NCI-H460 (cell line): ENCODE measurements at regions not wholly inside any gene's neighbourhood (a gene's known extent, or its start where the extent isn't known, plus 50 kb on each side); places are given as distances from the start of the nearest gene placed in this dataset.

Experiments
- DNase-seq: peaks from one replicate; pipeline ENCODE4 v3.0.0-alpha.2; 2016; ENCODE audit warnings: low read depth; ENCODE audit errors: extremely low read depth

DNA sequence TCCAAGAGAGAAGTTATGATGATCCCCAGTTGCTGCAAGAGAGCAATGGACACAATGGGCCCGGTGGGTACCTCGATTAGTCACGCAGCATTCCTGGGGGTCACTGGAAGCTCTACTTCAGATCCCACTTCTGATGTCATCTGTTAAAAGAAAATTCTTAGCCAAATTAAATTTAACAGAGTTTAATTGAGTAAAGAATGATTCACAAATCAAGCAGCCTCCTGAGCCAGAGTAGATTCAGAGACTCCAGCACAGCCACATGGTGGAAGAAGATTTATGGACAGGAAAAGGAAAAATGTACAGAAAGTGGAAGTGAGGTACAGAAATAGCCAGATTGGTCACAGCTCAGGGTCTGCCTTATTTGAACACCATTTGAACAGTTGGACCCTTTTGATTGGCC lies 107.5 kb downstream of the SPTSSA start:
- no peak for DNase-seq

DNA sequence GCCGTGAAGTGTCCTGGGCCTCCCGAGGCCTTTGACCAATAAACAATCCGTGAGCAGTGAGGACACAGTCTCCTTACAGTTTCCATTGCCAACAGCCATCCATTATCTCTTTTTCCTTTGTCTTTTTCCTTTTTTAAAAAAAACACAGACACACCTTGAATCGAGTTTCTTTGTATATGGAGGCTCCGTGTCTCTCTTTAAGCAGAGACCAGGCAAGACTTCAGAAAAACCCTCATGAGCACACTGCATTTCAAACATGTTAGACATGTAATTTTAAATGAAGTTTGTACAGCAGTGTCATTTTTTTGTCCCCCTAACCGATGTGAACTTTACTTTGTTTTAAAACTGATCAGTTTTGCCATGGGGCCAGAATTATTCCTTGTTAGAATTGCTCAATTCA lies 111.1 kb downstream of the SPTSSA start:
- no peak for DNase-seq

DNA sequence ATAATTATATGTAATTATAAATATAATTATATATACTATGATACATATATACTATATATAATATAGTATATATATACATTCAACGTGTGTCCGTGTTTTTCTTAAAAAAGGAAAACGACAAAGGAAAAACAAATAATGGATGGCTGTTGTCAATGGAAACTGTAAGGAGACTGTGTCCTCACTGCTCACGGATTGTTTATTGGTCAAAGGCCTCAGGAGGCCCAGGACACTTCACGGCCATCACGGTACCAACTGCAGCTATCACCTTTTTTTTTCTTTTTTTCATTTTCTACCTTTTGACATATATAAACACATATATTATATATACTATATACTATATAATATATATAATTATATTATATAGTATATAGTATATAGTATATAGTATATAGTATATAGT lies 113.4 kb downstream of the SPTSSA start:
- DNase-seq: no peak

DNA sequence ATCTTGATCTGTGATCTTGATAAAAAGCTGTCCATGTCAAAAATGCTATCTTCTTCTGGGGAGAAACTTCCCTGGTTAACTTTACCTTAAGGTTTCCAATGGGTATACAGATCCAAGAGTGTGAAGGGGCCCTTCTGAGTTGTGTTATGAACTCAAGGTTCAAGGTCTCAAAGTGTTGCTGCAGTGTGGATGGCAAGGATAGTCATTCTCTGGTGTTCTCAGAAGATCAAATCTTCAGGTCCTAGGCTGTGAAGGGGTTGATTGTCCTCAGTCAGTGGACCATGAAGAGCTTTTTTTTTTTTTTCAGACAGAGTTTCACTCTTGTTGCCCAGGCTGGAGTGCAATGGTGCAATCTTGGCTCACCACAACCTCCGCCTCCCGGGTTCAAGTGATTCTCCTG lies 114.4 kb downstream of the SPTSSA start:
- DNase-seq: no peak

DNA sequence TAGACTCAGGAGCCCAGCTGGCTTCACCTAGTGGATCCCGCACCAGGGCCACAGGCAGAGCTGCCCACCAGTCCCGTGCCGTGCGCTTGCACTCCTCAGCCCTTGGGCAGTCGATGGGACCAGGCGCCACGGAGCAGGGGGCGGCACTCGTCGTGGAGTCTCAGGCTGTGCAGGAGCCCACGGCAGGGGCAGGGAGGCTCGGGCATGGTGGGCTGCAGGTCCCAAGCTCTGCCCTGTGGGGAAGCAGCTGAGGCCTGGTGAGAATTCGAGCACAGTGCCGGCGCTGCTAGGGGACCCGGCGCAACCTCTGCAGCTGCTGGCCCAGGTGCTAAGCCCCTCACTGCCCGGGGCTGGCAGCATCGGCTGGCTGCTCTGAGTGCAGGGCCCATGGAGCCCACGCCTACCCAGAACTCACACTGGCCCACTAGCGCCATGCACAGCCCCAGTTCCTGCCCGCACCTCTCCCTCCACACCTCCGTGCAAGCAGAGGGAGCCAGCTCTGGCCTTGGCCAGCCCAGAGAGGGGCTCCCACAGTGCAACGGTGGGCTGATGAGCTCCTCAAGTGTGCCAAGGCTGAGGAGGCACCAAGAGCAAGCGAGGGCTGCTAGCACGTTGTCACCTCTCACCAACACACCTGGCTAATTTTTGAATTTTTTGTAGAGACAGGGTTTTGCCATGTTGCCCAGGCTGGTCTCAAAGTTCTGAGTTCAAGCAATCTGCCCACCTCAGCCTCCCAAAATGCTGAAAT lies 116.1 kb downstream of the SPTSSA start:
- no peak for DNase-seq

DNA sequence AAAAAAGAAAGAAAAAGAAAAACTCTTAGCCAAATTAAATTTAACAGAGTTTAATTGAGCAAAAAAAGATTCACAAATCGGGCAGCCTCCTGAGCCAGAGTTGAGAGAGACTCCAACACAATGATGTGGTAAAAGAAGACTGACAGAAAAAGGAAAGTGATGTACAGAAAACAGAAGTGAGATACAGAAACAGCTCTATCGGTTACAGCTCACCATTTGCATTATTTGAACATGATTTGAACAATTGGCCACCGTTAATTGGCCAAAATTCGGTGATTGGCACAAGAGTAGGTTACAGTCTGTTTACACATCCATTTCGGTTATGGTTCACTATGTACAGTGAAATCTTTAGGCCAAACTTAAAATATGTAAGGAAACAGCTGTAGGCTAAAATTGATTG lies 117.7 kb downstream of the SPTSSA start:
- no peak for DNase-seq

DNA sequence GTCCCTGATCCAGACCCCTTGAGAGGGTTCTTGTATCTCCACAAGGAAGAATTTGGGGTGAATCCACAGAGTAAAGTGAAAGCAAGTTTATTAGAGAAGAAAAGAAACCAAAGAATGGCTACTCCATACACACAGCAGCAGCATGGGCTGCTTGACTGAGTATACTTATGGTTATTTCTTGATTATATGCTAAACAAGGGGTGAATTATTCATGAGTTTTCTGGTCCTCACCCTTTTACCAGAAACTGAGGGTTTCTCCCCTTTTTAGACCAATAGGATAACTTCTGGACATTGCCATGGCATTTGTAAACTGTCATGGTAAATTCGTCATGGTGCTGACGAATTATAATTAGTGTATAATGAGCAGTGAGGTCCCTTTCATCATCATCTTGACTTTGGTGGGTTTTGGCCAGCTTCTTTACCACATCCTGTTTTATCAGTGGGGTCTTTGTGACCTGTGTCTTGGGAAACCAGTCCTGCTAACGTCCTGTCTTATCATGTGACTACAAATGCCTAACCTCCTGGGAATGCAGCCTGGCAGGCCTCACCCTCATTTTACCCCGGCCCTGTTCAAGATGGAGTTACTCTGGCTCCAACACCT lies 121.9 kb downstream of the SPTSSA start:
- DNase-seq: no peak

DNA sequence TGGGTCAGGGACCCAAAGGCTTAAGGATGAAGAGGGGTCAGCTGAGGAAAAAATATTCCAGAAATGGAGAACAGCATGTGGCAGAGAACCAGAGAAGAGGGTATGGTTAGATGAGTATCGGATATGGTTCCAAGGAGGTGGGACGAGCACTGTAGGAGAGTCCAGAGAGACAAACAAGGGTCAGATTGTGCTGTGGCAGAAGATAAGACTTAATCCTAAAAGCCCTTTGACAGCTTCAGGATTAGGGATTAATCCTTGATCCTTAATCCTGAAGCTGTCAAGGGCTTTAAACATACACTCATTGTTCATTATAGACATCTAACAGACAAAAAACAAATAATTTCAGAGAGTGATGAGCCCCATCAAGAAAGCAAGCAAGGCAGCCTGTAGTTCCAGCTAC lies 124.0 kb downstream of the SPTSSA start:
- no peak for DNase-seq

DNA sequence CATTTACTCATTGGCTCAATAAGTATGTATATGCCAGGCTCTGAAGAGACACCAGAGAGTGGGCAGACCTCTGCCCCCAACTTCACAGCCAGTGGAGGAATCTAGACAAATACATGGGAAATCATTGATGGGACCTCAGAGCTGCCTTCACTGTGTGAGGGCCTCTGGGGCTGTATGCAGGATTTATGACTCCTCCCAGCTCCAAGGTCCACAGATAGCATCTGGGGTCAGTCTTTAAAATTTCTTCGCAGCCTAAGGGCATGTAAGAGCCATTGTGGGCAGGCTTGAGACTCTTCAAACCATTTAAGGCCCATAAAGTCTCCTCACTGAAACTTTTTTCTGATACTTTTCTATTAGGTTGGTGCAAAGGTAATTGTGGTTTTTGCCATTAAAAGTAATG lies 125.5 kb downstream of the SPTSSA start:
- DNase-seq: no peak

DNA sequence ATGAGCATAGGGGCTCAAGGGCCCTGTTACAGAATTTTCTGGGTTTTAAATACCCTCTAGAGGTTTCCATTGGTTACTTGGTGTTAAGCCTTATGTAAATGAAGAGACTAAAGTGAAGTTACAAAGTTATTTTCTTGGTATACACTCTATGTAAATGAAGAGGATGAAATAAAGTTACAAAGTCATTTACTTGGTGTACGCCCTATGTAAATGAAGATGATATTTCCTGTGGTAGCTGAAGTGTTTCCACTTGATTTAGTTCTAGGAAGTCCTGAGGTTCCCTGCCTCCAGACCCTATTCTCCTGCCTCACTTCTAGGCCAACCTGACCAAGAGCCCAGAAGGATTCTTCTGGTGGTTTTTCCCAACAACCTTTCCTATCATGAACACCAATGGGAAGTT lies 126.1 kb downstream of the SPTSSA start:
- no peak for DNase-seq

DNA sequence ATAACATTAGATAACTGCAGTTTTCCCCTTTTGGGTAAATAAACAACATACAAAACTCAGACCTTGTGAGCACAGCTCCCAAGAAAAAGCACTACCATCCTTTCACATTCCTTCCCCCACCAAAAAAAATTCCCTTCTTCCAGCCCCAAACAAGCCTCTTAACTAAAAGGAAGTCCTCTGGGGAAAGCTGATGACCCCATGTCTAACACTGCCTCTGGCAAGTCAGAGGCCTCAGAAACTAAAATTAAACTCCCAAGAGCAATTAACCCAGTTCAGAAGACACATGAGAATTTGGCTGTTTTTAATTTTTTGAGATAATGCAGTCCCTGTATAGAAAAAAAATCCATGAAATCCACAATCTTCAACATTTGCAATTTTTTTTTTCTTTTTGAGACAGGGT lies 127.7 kb downstream of the SPTSSA start:
- no peak for DNase-seq

DNA sequence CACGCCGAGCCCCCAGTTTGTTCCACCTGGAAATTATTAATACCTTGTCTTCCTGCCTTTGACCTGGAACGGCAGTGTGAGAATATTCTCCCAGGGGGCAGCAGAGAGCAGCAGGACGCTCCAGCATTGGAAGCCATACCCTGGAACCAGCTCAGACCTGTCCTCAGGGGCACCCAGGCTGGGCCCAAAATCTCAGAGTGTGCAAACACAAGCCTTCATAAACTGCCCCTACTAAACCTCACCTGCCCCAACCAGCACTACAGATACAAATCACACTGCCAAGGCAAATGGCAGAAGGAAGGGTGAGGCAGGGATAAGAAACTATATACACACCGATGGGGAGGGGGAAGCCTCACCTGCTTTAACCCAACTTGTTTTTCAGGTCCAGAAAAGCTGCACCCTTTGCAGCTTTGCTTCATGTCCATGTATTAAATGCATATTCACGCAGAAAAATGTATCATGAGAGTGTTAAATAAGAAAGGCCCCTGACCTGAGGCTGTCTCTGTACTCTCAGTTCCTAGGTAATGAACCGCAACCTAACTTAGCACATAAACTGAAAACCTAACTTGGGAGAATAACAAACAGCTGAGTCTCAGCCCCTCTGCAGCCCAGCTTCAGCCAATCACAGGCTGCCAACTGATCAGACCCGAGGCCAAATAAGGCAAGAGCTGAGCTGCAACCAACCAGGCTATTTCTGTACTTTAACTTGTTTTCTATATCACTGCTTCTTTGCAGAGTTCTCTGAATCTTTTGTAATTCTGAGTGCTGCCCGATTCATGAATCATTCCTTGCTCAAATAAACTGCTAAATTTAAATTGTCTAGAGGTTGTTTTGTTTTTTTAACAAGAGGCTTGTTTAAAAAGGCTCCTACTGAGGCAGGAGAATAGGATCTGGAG lies 130.1 kb downstream of the SPTSSA start:
- DNase-seq: peak; percentile 76

DNA sequence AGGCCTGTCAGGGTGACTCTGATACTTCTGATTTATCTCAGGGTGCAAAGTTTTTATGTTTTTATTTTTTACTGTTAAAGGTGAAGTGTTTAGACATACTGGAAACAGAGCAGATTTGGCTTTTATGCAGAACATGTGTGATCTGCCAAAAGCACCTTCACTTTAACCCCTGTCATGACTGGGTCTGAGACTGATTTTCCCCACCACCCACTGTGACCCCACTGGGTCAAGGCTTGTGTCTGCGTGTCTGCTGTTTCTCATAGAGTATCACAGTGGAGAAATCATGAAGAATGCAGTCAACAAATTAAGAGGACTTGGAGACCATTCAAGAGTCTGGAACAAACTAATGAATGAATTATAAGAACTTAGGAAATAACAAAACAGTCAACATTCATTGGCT lies 131.2 kb downstream of the SPTSSA start:
- no peak for DNase-seq

DNA sequence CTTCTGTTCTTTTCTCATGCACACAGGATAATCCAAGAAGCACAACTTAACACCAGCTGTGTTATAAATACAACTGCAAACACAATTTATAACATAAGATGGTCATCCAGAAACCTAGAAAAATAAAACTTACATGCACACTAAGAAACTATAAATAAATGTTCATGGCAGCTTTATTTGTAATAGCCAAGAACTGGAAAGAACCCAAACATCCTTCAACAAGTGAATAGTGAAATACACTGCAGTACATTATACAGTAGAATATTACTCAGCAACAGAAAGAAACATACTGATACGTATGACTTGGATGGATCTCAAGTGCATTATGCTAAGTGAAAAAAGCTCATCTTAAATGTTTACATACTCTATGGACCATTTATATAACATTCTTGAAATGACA lies 132.7 kb downstream of the SPTSSA start:
- no peak for DNase-seq

DNA sequence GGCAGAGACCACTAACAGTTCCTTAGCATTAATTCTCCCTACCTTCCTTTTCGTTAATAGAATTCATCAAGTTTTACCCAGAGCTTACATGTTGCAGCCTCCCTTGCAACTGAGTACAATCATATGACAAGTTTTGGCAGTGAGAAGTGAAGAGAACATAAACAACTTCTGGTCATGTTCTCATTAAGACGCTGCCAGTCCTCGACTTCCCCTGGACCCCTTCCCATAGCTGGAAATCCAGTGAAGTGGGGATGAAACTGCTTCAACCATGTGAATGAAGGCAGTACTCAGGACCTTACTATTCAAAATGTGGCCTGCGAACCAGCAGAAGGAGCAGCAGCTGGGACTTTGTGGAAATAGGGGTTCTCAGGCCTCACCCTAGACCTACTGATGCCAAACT lies 133.9 kb downstream of the SPTSSA start:
- DNase-seq: no peak

DNA sequence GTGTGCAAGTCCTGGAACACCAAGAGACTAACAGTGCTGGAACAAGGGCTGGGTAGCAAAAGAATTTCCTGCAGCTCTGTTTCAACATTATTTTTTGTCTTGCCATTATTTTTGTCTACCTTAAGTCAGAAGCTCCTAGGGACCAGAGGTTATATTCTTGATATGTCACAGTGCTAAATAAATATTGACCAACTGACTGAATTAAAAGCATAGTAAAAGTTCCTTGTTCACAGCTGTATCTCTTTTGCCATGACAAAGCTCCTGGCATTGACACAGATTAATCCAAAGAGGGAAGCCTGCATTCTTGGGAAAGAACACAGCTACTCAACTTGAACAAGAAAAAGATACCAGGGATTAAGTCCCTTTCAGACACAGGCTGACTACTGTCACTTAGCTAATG lies 136.5 kb downstream of the SPTSSA start:
- no peak for DNase-seq

DNA sequence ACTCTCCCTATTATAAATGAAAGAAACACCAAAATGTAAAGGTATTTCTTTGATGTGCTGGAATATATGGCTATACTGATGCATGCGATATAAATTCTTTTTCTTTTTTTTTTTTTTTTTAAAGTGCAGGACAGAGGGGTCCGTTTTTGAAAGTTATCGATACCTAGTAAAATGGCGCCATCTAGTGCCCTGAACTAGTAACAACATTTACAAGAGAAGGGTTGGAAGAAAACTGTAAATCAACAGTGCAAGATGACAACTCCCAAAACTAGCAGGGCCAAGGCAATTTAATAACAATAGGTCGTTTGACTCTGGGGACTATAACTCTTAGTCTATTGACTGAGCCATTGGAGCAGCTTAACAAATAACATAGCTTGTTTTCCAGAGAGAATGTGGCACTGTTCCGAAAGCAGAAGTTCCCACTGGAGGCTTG lies 137.7 kb downstream of the SPTSSA start:
- peak; percentile 38 for DNase-seq

DNA sequence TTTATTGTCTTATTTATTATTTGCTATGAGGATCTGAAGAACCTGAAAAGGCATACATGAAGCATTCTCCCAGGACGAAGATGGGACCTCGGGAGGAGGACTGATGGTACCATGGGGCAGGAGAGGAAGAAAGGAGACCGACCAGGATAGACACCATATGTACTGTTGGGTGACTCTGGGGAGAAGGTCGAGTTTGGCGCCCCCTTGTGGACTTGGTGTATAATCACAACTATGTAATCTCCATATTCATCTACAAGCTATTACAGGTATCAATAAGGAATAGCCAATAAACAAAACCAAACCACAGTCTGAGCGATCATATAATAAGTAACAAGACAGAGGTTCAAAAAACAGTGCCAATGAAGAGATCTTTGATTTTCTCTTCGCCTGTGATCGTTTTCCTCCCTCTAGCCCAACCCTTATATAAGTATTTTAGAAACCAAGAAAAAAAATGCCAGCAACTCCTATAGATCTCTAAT lies 139.1 kb downstream of the SPTSSA start:
- DNase-seq: peak; percentile 72

DNA sequence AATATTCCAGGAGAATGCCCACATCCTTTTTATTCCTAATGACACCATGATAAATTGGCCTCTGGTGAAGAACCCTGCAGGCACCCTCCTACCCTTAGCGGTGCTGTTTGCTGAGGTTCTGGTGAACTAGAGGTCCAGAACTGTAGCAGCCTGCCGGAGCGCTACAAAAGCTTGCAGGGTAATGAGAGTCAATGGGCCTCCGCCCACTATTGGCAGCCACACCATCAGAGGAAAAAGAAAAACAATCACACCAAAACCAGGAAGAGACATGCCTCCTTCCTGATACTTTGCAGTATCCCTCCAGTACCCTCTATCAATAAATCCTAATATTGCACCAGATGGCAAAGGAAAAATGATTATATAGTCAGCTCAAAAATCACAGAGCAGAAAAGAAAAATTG lies 142.9 kb downstream of the SPTSSA start:
- no peak for DNase-seq

DNA sequence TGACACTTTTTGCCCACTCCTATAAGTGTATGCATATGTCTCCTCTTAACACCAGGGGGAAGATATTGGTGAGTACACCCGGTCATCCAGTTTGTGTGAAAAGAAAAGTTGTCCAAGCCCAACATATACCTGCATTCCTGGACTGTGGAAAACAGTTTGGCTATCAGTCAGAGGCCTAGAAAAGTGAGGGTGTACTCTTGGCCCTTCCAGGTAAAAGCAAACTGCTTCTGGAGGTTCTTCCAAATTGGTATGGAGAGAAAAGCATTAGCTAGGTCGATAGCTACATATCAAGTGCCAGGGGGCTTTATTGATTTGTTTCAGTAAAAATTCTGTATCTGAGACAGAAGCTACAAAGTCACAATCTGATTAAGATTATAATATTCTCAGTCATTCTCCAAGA lies 144.0 kb downstream of the SPTSSA start:
- no peak for DNase-seq

DNA sequence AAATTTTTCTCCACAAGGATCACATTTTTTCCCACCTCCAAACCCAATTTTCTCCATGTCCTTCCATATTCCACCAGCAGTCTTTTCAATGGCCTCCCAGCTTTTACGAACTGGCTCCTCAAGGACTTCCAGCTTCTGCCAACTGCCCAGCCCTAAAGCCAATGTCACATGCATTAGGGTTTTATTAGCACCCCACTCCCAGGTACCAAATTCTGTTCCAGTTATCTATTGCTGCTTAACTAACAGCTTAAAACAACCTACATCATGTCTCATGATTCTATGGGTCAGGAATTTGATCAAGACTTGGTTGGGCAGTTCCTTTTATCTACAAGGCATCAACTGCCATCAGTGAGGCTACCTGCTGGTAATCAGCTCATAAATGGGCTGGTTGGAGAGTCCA lies 151.3 kb downstream of the SPTSSA start:
- no peak for DNase-seq

DNA sequence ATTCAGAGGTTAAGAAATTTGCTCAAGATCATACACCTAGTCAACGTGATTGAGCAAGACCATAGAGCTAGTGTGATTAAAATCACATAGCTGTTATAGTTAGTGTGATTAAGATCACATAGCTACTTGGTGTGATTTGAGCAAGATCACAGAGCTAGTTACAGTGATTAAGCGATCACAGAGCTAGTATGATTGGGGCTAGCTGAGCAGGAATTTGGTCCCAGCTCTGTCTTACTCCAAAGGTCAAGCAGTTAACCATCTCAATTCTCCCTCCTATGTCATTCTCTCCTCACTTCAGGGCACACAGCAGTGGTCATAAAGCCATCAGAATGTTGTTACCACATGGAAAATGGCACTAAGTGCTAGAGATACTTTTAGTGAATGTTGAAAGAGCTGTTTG lies 158.2 kb downstream of the SPTSSA start:
- DNase-seq: no peak
